IMR-90 (cell line): ENCODE measurements at regions not wholly inside any gene's neighbourhood (a gene's known extent, or its start where the extent isn't known, plus 50 kb on each side); places are given as distances from the start of the nearest gene placed in this dataset.
"Not testable (repeated sequence)": the region's sequence is repeated elsewhere in the genome, so short reads cannot be mapped to it uniquely, and the experiment has no call there.

ENCODE experiments used
- ATAC-seq: fragments of 200-7000 bp; cut with Tn5 transposase; 2 replicates; pipeline ENCODE4 v1.9.1; 2020; ENCODE audit warnings: low read depth, mild to moderate bottlenecking, moderate library complexity
- BruUV-seq: library from RNA; stranded (reverse); fragments of 400-500 nt; replicated peaks from 2 replicates; lab custom pipeline; 2021; lab: Mats Ljungman, UMichigan
- CTCF ChIA-PET: fragments of 300-600 bp; formaldehyde crosslinking; extraction: SDS; loops from one replicate; lab custom pipeline; 2021; ENCODE audit warnings: antibody characterized with exemption; lab: Yijun Ruan, JAX
- POLR2A ChIA-PET: fragments of 300-600 bp; sonication (Branson Sonifier 250); formaldehyde crosslinking; loops from one replicate; lab custom pipeline; 2022; ENCODE audit warnings: antibody characterized with exemption; ENCODE audit not compliant: unreplicated experiment; lab: Charles Lee
- DNase-seq: peaks from one replicate; pipeline ENCODE4 v3.0.0; 2013
- H2AFZ ChIP-seq: replicated peaks from 2 replicates; pipeline ENCODE3; 2013; ENCODE audit warnings: low read length, mild to moderate bottlenecking; ENCODE audit not compliant: poor library complexity
- H2AK5ac ChIP-seq: 2 replicates; pipeline ENCODE4 v1.6.1; 2013; ENCODE audit warnings: low read depth, low read length, inconsistent platforms
- H2AK9ac ChIP-seq: replicated peaks from 2 replicates; pipeline ENCODE3; 2013; ENCODE audit warnings: mild to moderate bottlenecking, low read depth, low read length, moderate library complexity; ENCODE audit not compliant: poor library complexity
- H2BK120ac ChIP-seq: 2 replicates; pipeline ENCODE4 v1.6.1; 2013; ENCODE audit warnings: low read depth, low read length, inconsistent platforms
- H2BK15ac ChIP-seq: 3 replicates; pipeline ENCODE4 v1.6.1; 2013; ENCODE audit warnings: low read depth, low read length, inconsistent platforms
- H2BK20ac ChIP-seq: 2 replicates; pipeline ENCODE4 v1.6.1; 2013; ENCODE audit warnings: low read depth, mild to moderate bottlenecking, inconsistent platforms, low read length, moderate library complexity
- H2BK5ac ChIP-seq: 2 replicates; pipeline ENCODE4 v1.6.1; 2013; ENCODE audit warnings: mild to moderate bottlenecking, low read depth, low read length, inconsistent platforms; ENCODE audit not compliant: poor library complexity, severe bottlenecking
- H3K14ac ChIP-seq: replicated peaks from 2 replicates; pipeline ENCODE4 v1.6.1; 2013; ENCODE audit warnings: low read depth, low read length, inconsistent platforms
- H3K18ac ChIP-seq: 2 replicates; pipeline ENCODE4 v1.6.1; 2013; ENCODE audit warnings: low read depth, low read length, control low read depth
- H3K23ac ChIP-seq: 2 replicates; pipeline ENCODE4 v1.6.1; 2013; ENCODE audit warnings: low read depth, low read length, inconsistent platforms
- H3K27ac ChIP-seq: 2 replicates; pipeline ENCODE4 v1.5.1; 2013; ENCODE audit warnings: mild to moderate bottlenecking, control low read depth, low read length; ENCODE audit not compliant: insufficient read depth
- H3K27me3 ChIP-seq: 2 replicates; pipeline ENCODE4 v1.6.1; 2013; ENCODE audit warnings: low read length; ENCODE audit not compliant: control insufficient read depth, insufficient read depth
- H3K36me3 ChIP-seq: 2 replicates; pipeline ENCODE4 v1.6.1; 2013; ENCODE audit warnings: low read length, mixed read lengths; ENCODE audit not compliant: control insufficient read depth, insufficient read depth
- H3K4ac ChIP-seq: 2 replicates; pipeline ENCODE4 v1.6.1; 2013; ENCODE audit warnings: low read depth, low read length, inconsistent platforms
- H3K4me1 ChIP-seq: 2 replicates; pipeline ENCODE4 v1.6.1; 2013; ENCODE audit warnings: low read length, mixed read lengths; ENCODE audit not compliant: control insufficient read depth, insufficient read depth
- H3K4me2 ChIP-seq: 2 replicates; pipeline ENCODE4 v1.6.1; 2013; ENCODE audit warnings: low read depth, mild to moderate bottlenecking, control low read depth, low read length, moderate library complexity
- H3K4me3 ChIP-seq: 2 replicates; pipeline ENCODE4 v1.5.1; 2013; ENCODE audit warnings: low read depth, mild to moderate bottlenecking, control low read depth, low read length, moderate library complexity; ENCODE audit not compliant: insufficient read depth
- H3K56ac ChIP-seq: 2 replicates; pipeline ENCODE4 v1.6.1; 2013; ENCODE audit warnings: low read length, inconsistent platforms; ENCODE audit not compliant: insufficient read depth; ENCODE audit errors: extremely low read depth
- H3K79me1 ChIP-seq, 2 experiments: 2 replicates each; pipeline ENCODE4 v1.6.1; 2013; ENCODE audit warnings: low read length in 2 of 2, inconsistent platforms in 1 of 2, low read depth in 1 of 2
- H3K9ac ChIP-seq: 2 replicates; pipeline ENCODE4 v1.6.1; 2013; ENCODE audit warnings: low read depth, low read length, control low read depth
- H3K9me1 ChIP-seq: 2 replicates; pipeline ENCODE4 v1.6.1; 2013; ENCODE audit warnings: low read length, inconsistent platforms; ENCODE audit not compliant: insufficient read depth
- H3K9me3 ChIP-seq: 2 replicates; pipeline ENCODE4 v1.6.1; 2013; ENCODE audit warnings: low read length; ENCODE audit not compliant: control insufficient read depth, insufficient read depth
- H4K20me1 ChIP-seq: 2 replicates; pipeline ENCODE4 v1.6.1; 2013; ENCODE audit warnings: low read length, inconsistent platforms; ENCODE audit not compliant: insufficient read depth
- H4K5ac ChIP-seq: 2 replicates; pipeline ENCODE4 v1.6.1; 2013; ENCODE audit warnings: mild to moderate bottlenecking, low read depth, low read length, control low read depth
- H4K8ac ChIP-seq, 2 experiments: 2 replicates each; pipeline ENCODE4 v1.6.1; 2013; ENCODE audit warnings: low read depth in 2 of 2, low read length in 2 of 2, control low read depth in 1 of 2, inconsistent platforms in 1 of 2
- H4K91ac ChIP-seq: 2 replicates; pipeline ENCODE4 v1.6.1; 2013; ENCODE audit warnings: low read depth, low read length, inconsistent platforms; ENCODE audit not compliant: insufficient read depth
- WGBS, 2 experiments: methylation state at CpG; one replicate each; pipeline versions ENCODE4 v1.1.5 to v1.1.7; 2013; ENCODE audit warnings: missing lambda C conversion rate in 2 of 2; ENCODE audit not compliant: insufficient read length in 1 of 2; ENCODE audit errors: extremely low coverage in 2 of 2; 5-methylcytosine and 5-hydroxymethylcytosine counted together
- dilution Hi-C: fragments of 300-500 bp; cut with HindIII; formaldehyde crosslinking; loops from one replicate; pipeline ENCODE4 v1.14.3; 2018; ENCODE audit warnings: low sequenced_read_pairs; ENCODE audit not compliant: unreplicated experiment
- in situ Hi-C: fragments of 300-500 bp; cut with MboI; formaldehyde crosslinking; loops from 3 replicates; pipeline ENCODE4 v1.14.3; 2019; ENCODE audit warnings: low sequenced_read_pairs, inconsistent platforms, mixed read lengths
- intact Hi-C: fragments of 100-400 bp; cut with micrococcal nuclease; formaldehyde crosslinking; loops from 2 replicates; pipeline ENCODE4 v1.10.0; 2022

DNA sequence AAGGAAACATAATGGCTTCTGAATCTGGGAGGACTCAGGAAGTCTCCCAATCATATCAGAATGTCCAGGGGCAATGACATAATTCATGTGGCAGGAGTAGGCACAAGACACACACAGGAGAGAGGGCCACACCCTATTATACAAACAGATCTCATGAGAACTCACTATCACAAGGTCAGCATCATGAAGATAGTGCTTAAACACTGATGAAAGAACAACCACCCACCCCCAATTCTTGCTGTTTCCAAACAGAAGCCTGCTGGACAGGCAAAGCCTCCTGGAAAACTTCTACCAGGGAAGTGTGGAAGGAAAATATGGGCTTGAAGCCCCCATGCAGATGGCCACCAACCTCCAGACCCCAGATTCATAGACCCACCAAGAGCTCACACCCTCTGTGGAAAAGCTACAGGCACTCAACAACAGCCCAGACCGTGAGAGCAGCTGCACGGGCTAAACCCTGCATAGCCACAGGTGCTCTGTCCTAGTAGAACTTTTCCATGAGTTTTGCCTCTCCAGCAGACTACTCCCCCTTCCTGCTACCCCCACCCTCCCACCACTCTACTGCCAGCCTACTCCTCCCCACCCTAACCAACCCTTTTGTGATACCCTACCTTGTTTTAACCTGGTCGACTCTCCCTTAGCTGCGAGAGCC is 287.1 kb downstream of the POTED start:
- H3K9me3 ChIP-seq, H3K4me1 ChIP-seq, H3K36me3 ChIP-seq, H3K27ac ChIP-seq, H3K14ac ChIP-seq, H3K4ac ChIP-seq, H2AK5ac ChIP-seq, in situ Hi-C loops, ATAC-seq, H4K91ac ChIP-seq, H2AK9ac ChIP-seq, H3K18ac ChIP-seq, H3K4me3 ChIP-seq, H4K20me1 ChIP-seq, POLR2A ChIA-PET, CTCF ChIA-PET, H3K56ac ChIP-seq, H4K5ac ChIP-seq, H3K23ac ChIP-seq, BruUV-seq, H3K27me3 ChIP-seq, intact Hi-C loops, H2BK20ac ChIP-seq, H3K79me1 ChIP-seq, H2BK5ac ChIP-seq, H4K8ac ChIP-seq, DNase-seq, H2AFZ ChIP-seq, H2BK120ac ChIP-seq, H3K9ac ChIP-seq, H2BK15ac ChIP-seq, dilution Hi-C loops, H3K9me1 ChIP-seq, H3K4me2 ChIP-seq: not testable (repeated sequence)
- WGBS, 2 experiments, result no CpG with 5 or more reads among the region's 4 CpGs

DNA sequence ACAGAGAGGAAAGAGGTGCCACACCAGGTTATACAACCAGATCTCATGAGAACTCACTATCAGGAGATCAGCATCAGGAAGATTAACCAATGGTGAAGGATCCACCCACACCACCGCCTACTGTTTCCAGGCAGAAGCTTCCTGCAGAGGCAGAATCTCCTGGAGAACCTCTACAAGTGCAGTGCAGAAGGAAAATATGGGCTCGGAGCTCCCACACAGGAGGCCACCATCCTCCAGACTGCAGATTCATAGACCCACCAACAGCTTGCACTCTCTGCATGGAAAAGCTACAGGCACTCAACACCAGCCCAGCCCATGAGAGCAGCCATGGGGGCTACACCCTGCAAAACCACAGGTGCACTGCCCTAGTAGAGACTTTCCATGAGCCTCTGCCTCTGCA is 284.0 kb downstream of the POTED start:
- H3K79me1 ChIP-seq, H3K27ac ChIP-seq, H3K36me3 ChIP-seq, in situ Hi-C loops, H3K18ac ChIP-seq, H3K4me3 ChIP-seq, H2BK20ac ChIP-seq, H4K8ac ChIP-seq, H2BK5ac ChIP-seq, H3K14ac ChIP-seq, H3K56ac ChIP-seq, ATAC-seq, H3K23ac ChIP-seq, H4K91ac ChIP-seq, dilution Hi-C loops, CTCF ChIA-PET, H3K4ac ChIP-seq, BruUV-seq, H3K27me3 ChIP-seq, intact Hi-C loops, H4K20me1 ChIP-seq, H2BK120ac ChIP-seq, POLR2A ChIA-PET, H3K4me2 ChIP-seq, H2BK15ac ChIP-seq, H3K9me1 ChIP-seq, H2AFZ ChIP-seq, H2AK9ac ChIP-seq, H3K9ac ChIP-seq, H4K5ac ChIP-seq, DNase-seq, H3K9me3 ChIP-seq, H3K4me1 ChIP-seq, H2AK5ac ChIP-seq: not testable (repeated sequence)
- WGBS, 2 experiments, result no CpG with 5 or more reads among the region's 2 CpGs
